H1 (cell line): ENCODE measurements at regions not wholly inside any gene's neighbourhood (a gene's known extent, or its start where the extent isn't known, plus 50 kb on each side); places are given as distances from the start of the nearest gene placed in this dataset.

Source experiments
- POLR2AphosphoS5 ChIP-seq: IDR thresholded peaks from 2 replicates; pipeline ENCODE4 v1.6.1; 2011; ENCODE audit warnings: low read depth, low read length
- YY1 ChIP-seq: IDR thresholded peaks from 2 replicates; pipeline ENCODE4 v1.6.1; 2011; ENCODE audit warnings: low read depth, mild to moderate bottlenecking, low read length
- TF ChIP-seq, protein P1 (sequence below), 3 experiments: IDR thresholded peaks; 1 replicate in 2 of 3; 2 replicates in 1 of 3; pipeline versions ENCODE4 v1.5.1 to v1.6.1; 2011; ENCODE audit warnings: low read length in 3 of 3, mild to moderate bottlenecking in 3 of 3, inconsistent platforms in 2 of 3, low read depth in 1 of 3, moderate library complexity in 1 of 3; ENCODE audit not compliant: insufficient read depth in 1 of 3; ENCODE audit errors: control extremely low read depth in 1 of 3

DNA sequence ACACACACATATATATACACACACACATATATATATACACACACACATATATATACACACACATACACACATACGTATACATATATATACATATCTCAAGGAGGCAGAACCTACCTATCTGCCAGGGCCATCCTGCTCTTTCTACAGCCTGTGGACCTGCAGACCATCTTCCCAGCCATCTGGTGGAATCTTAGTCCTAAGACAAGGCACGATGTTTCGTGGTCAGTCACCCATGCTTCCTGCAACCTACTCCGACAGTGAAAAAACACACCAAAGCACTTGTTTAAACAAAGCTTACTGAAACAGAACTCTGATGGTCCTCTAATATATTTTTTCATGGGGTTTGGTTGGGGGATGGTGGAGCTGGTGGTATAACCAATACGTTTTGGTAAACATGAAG is 164.2 kb upstream of the ZNF521 start (continued):
- TF ChIP-seq, protein P1, sequence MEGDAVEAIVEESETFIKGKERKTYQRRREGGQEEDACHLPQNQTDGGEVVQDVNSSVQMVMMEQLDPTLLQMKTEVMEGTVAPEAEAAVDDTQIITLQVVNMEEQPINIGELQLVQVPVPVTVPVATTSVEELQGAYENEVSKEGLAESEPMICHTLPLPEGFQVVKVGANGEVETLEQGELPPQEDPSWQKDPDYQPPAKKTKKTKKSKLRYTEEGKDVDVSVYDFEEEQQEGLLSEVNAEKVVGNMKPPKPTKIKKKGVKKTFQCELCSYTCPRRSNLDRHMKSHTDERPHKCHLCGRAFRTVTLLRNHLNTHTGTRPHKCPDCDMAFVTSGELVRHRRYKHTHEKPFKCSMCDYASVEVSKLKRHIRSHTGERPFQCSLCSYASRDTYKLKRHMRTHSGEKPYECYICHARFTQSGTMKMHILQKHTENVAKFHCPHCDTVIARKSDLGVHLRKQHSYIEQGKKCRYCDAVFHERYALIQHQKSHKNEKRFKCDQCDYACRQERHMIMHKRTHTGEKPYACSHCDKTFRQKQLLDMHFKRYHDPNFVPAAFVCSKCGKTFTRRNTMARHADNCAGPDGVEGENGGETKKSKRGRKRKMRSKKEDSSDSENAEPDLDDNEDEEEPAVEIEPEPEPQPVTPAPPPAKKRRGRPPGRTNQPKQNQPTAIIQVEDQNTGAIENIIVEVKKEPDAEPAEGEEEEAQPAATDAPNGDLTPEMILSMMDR (IDR thresholded peaks at IDR 0.05; ENCODE audit: control extremely low read depth in 1 of 3, insufficient read depth in 1 of 3, low read depth in 1 of 3, low read length in 3 of 3): no peak
- TF ChIP-seq YY1 (no peak), POLR2AphosphoS5 (no peak)
